ENCODE measurements at regions not wholly inside any gene's neighbourhood (a gene's known extent, or its start where the extent isn't known, plus 50 kb on each side); places are given as distances from the start of the nearest gene placed in this dataset.

- TF ChIP-seq CTCF (conservative IDR thresholded peaks at IDR 0.05): no peak
- no peak overlapping the region for H3K27ac ChIP-seq
These were observed 96.4 kb upstream of the LINC00305 start for GRCh38 chr18:64245126-64245861.

- no peak overlapping the region for H3K27ac ChIP-seq
- TF ChIP-seq CTCF (conservative IDR thresholded peaks at IDR 0.05): peak; percentile 14; the same call in 1 of the 2 replicates
These were observed 95.7 kb upstream of the LINC00305 start for GRCh38 chr18:64244571-64244970.

- no peak for TF ChIP-seq CTCF (conservative IDR thresholded peaks at IDR 0.05)
These were observed 91.4 kb upstream of the LINC00305 start for GRCh38 chr18:64240316-64240715.

GRCh38 chr18:64238076-64238475, 89.2 kb upstream of the LINC00305 start:
- no peak overlapping the region for H3K27ac ChIP-seq
- no peak for TF ChIP-seq CTCF (conservative IDR thresholded peaks at IDR 0.05)

More at GRCh38 chr18:64240316-64240715, 91.4 kb upstream of the LINC00305 start:
- no peak overlapping the region for H3K27ac ChIP-seq

GRCh38 chr18:64234321-64234720, 85.4 kb upstream of the LINC00305 start:
- no peak for TF ChIP-seq CTCF (conservative IDR thresholded peaks at IDR 0.05)
- no peak overlapping the region for H3K27ac ChIP-seq

GRCh38 chr18:64233851-64234250, 85.0 kb upstream of the LINC00305 start:
- no peak overlapping the region for H3K27ac ChIP-seq
- no peak for TF ChIP-seq CTCF (conservative IDR thresholded peaks at IDR 0.05)

- H3K27ac ChIP-seq: no peak overlapping the region
- TF ChIP-seq CTCF (conservative IDR thresholded peaks at IDR 0.05): no peak
These were observed 72.1 kb upstream of the LINC00305 start for GRCh38 chr18:64220941-64221340.

Measured in VCaP (cell line).